ENCODE measurements at regions not wholly inside any gene's neighbourhood (a gene's known extent, or its start where the extent isn't known, plus 50 kb on each side); places are given as distances from the start of the nearest gene placed in this dataset.
A peak's percentile ranks its signal among the peaks of the same experiment; 100 is the strongest.

GRCh38 chr4:99710681-99711345 is 53.2 kb upstream of the C4orf54 start:
- intact Hi-C loops (cut with micrococcal nuclease), result no loop called here
- peak; percentile 82 for DNase-seq (ENCODE audit: unreplicated experiment)
- POLR2A ChIA-PET, result interaction anchor here (0.6 to 2.8 kb wide), 22 partner anchors 11 to 192 kb away, joined by 3 to 42 read pairs (median 4); partner anchors contain the start of genes C4orf54, DAPP1, LAMTOR3 and TRMT10A
- Mint-ChIP-seq H3K9me3 (ENCODE audit: unreplicated experiment) (no peaks in the 10 kb centered on the region), H3K36me3 (ENCODE audit: insufficient read depth, unreplicated experiment) (no peaks in the 10 kb centered on the region), H3K27me3 (ENCODE audit: insufficient read depth, unreplicated experiment) (no peaks in the 10 kb centered on the region), H3K27ac (ENCODE audit: low read depth, unreplicated experiment) (peak overlapping the region; percentile 24), H3K4me3 (ENCODE audit: unreplicated experiment) (no peak overlapping the region), H3K4me1 (ENCODE audit: insufficient read depth, unreplicated experiment) (peaks cover 14% of the 10 kb centered on the region)
- TF ChIP-seq CTCF (IDR thresholded peaks at IDR 0.05; ENCODE audit: unreplicated experiment), result no peak
- no TSS peak for BruUV-seq (replicated peaks)
- CTCF ChIA-PET, result interaction anchor here (0.6 to 3.0 kb wide), 8 partner anchors 12 to 171 kb away, joined by 3 to 30 read pairs (median 4); no protein-coding TSS in a partner anchor

GRCh38 chr4:99710020-99710419 is 52.4 kb upstream of the C4orf54 start:
- ChIA-PET CTCF (interaction anchor here (0.9 to 3.0 kb wide), 3 partner anchors 13 to 99 kb away, joined by 3 to 30 read pairs (median 26); no protein-coding TSS in a partner anchor), POLR2A (interaction anchor here (0.6 to 2.8 kb wide), 5 partner anchors 10 to 77 kb away, joined by 3 to 42 read pairs (median 4); no protein-coding TSS in a partner anchor)
- Mint-ChIP-seq H3K27me3 (ENCODE audit: insufficient read depth, unreplicated experiment) (no peaks in the 10 kb centered on the region), H3K9me3 (ENCODE audit: unreplicated experiment) (no peaks in the 10 kb centered on the region), H3K4me1 (ENCODE audit: insufficient read depth, unreplicated experiment) (peaks cover 14% of the 10 kb centered on the region), H3K4me3 (ENCODE audit: unreplicated experiment) (no peak overlapping the region), H3K27ac (ENCODE audit: low read depth, unreplicated experiment) (no peak overlapping the region), H3K36me3 (ENCODE audit: insufficient read depth, unreplicated experiment) (no peaks in the 10 kb centered on the region)
- intact Hi-C loops (cut with micrococcal nuclease), result no loop called here
- DNase-seq (ENCODE audit: unreplicated experiment), result no peak
- BruUV-seq (replicated peaks), result no TSS peak
- no peak for TF ChIP-seq CTCF (IDR thresholded peaks at IDR 0.05; ENCODE audit: unreplicated experiment)

- ChIA-PET POLR2A (interaction anchor here (0.9 to 1.2 kb wide), 2 partner anchors 8 to 14 kb away, joined by 3 read pairs; no protein-coding TSS in a partner anchor), CTCF (no interaction called here)
- Mint-ChIP-seq H3K9me3 (ENCODE audit: unreplicated experiment) (no peaks in the 10 kb centered on the region), H3K27me3 (ENCODE audit: insufficient read depth, unreplicated experiment) (no peaks in the 10 kb centered on the region), H3K36me3 (ENCODE audit: insufficient read depth, unreplicated experiment) (no peaks in the 10 kb centered on the region), H3K27ac (ENCODE audit: low read depth, unreplicated experiment) (peak overlapping the region; percentile 71), H3K4me1 (ENCODE audit: insufficient read depth, unreplicated experiment) (peaks cover 14% of the 10 kb centered on the region), H3K4me3 (ENCODE audit: unreplicated experiment) (no peak overlapping the region)
- DNase-seq (ENCODE audit: unreplicated experiment), result no peak
- intact Hi-C loops (cut with micrococcal nuclease), result no loop called here
- BruUV-seq (replicated peaks), result no TSS peak
- no peak for TF ChIP-seq CTCF (IDR thresholded peaks at IDR 0.05; ENCODE audit: unreplicated experiment)
These were observed 50.9 kb upstream of the C4orf54 start for GRCh38 chr4:99708551-99708950.

Data from MCF 10A (cell line).